GM11168 (cell line): ENCODE measurements at regions not wholly inside any gene's neighbourhood (a gene's known extent, or its start where the extent isn't known, plus 50 kb on each side); places are given as distances from the start of the nearest gene placed in this dataset.

Experiments
- in situ Hi-C: fragments of 300-500 bp; cut with MboI; formaldehyde crosslinking; loops from one replicate; pipeline ENCODE4 v1.12.0; 2022; ENCODE audit warnings: low sequenced_read_pairs; ENCODE audit not compliant: unreplicated experiment

- in situ Hi-C loops, result no loop called here
These were observed 277.9 kb upstream of the GADL1 start for GRCh38 chr3:31172336-31172735.

GRCh38 chr3:31173118-31173718, 278.8 kb upstream of the GADL1 start:
- in situ Hi-C loops, result no loop called here

- in situ Hi-C loops, result no loop called here
These were observed 279.6 kb upstream of the GADL1 start for GRCh38 chr3:31174079-31174478.

- in situ Hi-C loops, result no loop called here
These were observed 281.6 kb upstream of the GADL1 start for GRCh38 chr3:31176045-31176444.

- in situ Hi-C loops, result no loop called here
These were observed 284.0 kb upstream of the GADL1 start for GRCh38 chr3:31178467-31178866.

GRCh38 chr3:31179768-31180167, 285.3 kb upstream of the GADL1 start:
- in situ Hi-C loops, result no loop called here

- in situ Hi-C loops, result no loop called here
These were observed 285.8 kb upstream of the GADL1 start for GRCh38 chr3:31180274-31180673.

GRCh38 chr3:31181661-31182060, 287.2 kb upstream of the GADL1 start:
- in situ Hi-C loops, result no loop called here

- in situ Hi-C loops, result no loop called here
These were observed 288.2 kb upstream of the GADL1 start for GRCh38 chr3:31182661-31183060.

GRCh38 chr3:31184261-31185061, 290.0 kb upstream of the GADL1 start:
- in situ Hi-C loops, result no loop called here

GRCh38 chr3:31185062-31185357, 290.5 kb upstream of the GADL1 start:
- in situ Hi-C loops, result no loop called here

GRCh38 chr3:31186041-31186440, 291.6 kb upstream of the GADL1 start:
- in situ Hi-C loops, result no loop called here

GRCh38 chr3:31187380-31187779, 292.9 kb upstream of the GADL1 start:
- in situ Hi-C loops, result no loop called here

- in situ Hi-C loops, result no loop called here
These were observed 293.7 kb upstream of the GADL1 start for GRCh38 chr3:31188112-31188511.

- in situ Hi-C loops, result no loop called here
These were observed 294.9 kb upstream of the GADL1 start for GRCh38 chr3:31189330-31189729.

GRCh38 chr3:31189971-31190370, 295.5 kb upstream of the GADL1 start:
- in situ Hi-C loops, result no loop called here

GRCh38 chr3:31191354-31191753, 296.9 kb upstream of the GADL1 start:
- in situ Hi-C loops, result no loop called here

- in situ Hi-C loops, result no loop called here
These were observed 299.0 kb upstream of the GADL1 start for GRCh38 chr3:31193429-31193828.

- in situ Hi-C loops, result no loop called here
These were observed 299.4 kb upstream of the GADL1 start for GRCh38 chr3:31193871-31194270.

GRCh38 chr3:31196261-31196660, 301.8 kb upstream of the GADL1 start:
- in situ Hi-C loops, result no loop called here

- in situ Hi-C loops, result no loop called here
These were observed 302.5 kb upstream of the GADL1 start for GRCh38 chr3:31196881-31197364.

- in situ Hi-C loops, result no loop called here
These were observed 303.5 kb upstream of the GADL1 start for GRCh38 chr3:31197941-31198340.
